ENCODE measurements at regions not wholly inside any gene's neighbourhood (a gene's known extent, or its start where the extent isn't known, plus 50 kb on each side); places are given as distances from the start of the nearest gene placed in this dataset.

GRCh38 chr9:13744261-13744901, 464.9 kb upstream of the MPDZ start:
- no peak for DNase-seq

GRCh38 chr9:13737885-13738284, 458.4 kb upstream of the MPDZ start:
- DNase-seq = no peak

GRCh38 chr9:13735181-13735580, 455.7 kb upstream of the MPDZ start:
- no peak for DNase-seq

- DNase-seq = no peak
Observed at GRCh38 chr9:13734601-13735000, 455.1 kb upstream of the MPDZ start.

- no peak for DNase-seq
Observed at GRCh38 chr9:13732290-13732689, 452.8 kb upstream of the MPDZ start.

GRCh38 chr9:13731637-13732036, 452.1 kb upstream of the MPDZ start:
- no peak for DNase-seq

- no peak for DNase-seq
Observed at GRCh38 chr9:13729955-13730354, 450.5 kb upstream of the MPDZ start.

GRCh38 chr9:13728917-13729811, 449.7 kb upstream of the MPDZ start:
- DNase-seq = no peak

- peak; percentile 68 for DNase-seq
Observed at GRCh38 chr9:13728131-13728530, 448.6 kb upstream of the MPDZ start.

- no peak for DNase-seq
Observed at GRCh38 chr9:13726746-13727145, 447.3 kb upstream of the MPDZ start.

- no peak for DNase-seq
Observed at GRCh38 chr9:13725516-13725915, 446.0 kb upstream of the MPDZ start.

GRCh38 chr9:13721481-13722235, 442.2 kb upstream of the MPDZ start:
- no peak for DNase-seq

GRCh38 chr9:13719981-13720676, 440.6 kb upstream of the MPDZ start:
- no peak for DNase-seq

GRCh38 chr9:13719446-13719845, 440.0 kb upstream of the MPDZ start:
- DNase-seq = no peak

- DNase-seq = no peak
Observed at GRCh38 chr9:13718539-13718938, 439.0 kb upstream of the MPDZ start.

- no peak for DNase-seq
Observed at GRCh38 chr9:13718086-13718485, 438.6 kb upstream of the MPDZ start.

GRCh38 chr9:13717322-13718054, 438.0 kb upstream of the MPDZ start:
- no peak for DNase-seq

- DNase-seq = no peak
Observed at GRCh38 chr9:13716601-13717321, 437.3 kb upstream of the MPDZ start.

GRCh38 chr9:13716090-13716489, 436.6 kb upstream of the MPDZ start:
- no peak for DNase-seq

GRCh38 chr9:13715430-13715829, 435.9 kb upstream of the MPDZ start:
- no peak for DNase-seq
